NCI-H345 treated with DMSO at 0.1 percent for 48 hours (cell line): ENCODE measurements at regions not wholly inside any gene's neighbourhood (a gene's known extent, or its start where the extent isn't known, plus 50 kb on each side); places are given as distances from the start of the nearest gene placed in this dataset.
"Not testable (repeated sequence)": the region's sequence is repeated elsewhere in the genome, so short reads cannot be mapped to it uniquely, and the experiment has no call there.

Experiments
- DNase-seq: peaks from one replicate; lab custom pipeline; 2025; ENCODE audit not compliant: unreplicated experiment; lab: John Stamatoyannopoulos, UW

DNA sequence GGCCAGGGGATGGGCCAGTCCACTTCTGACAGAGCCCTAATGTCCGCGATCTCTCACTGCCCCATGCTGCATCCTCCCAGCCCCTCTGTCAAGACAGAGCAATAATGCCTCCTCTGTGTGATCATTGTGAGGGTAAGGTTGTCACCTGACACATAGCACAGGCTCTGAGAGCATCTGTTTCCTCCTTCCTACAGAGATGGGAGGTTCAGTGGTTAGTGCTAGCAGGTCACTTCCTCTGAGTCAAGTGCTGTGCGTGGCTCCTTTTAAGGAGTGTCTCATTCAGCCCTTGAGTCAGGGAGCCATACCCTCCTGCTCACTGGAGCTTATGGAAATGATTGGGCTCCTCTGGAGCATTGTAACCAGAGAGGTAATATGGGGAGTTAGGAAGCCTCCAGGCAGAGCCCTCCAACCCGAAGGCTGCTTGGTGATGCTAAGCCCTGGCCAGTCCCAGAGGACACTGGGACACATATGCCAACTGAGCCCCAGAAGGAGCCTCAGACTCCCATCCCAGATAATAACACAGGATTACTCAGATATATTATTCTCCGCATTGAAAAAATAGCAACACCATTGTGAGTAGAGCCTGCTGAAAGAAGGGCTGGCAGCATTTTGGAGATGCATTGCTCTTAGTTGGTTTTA, 189.0 kb downstream of the GALNT1 start:
- no peak for DNase-seq

DNA sequence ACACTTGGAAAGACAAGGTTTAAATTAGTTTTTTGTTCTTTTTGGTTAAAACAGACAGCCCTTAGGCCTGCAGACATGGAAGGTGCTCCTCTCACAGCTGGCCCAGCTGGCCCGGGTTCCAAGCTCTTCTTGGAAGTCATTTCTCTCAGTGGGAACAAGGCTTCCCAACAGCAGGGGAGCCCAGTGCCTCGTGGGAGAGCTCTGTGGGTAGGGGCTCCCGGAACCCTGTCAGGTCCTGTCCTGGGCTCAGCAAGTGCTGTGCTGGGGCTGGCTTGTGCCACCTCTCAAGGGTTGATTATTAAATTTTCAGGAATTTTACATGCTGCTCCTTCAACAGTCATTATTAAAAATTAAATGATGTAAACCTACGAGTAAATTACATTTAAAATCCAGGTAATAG, 189.6 kb downstream of the GALNT1 start:
- DNase-seq = no peak

DNA sequence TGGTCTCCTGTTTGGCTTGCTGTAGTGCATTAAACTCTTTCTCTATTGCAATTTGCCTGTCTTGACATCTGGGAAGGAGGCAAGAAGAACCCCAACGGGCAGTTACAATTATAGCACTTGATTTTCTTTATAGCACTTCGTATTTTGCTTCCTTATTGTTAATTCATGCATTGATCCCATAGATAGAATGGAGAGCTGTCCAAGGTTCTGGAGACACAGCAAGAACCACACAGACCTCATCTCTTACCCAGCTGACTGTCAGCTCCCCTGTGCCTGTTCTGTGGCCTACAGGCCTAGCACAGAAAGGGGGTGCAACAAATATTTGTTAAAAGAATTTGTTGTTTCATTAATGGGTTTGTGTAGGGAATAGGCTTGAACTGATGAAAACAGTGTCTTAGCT, 194.3 kb downstream of the GALNT1 start:
- no peak for DNase-seq

DNA sequence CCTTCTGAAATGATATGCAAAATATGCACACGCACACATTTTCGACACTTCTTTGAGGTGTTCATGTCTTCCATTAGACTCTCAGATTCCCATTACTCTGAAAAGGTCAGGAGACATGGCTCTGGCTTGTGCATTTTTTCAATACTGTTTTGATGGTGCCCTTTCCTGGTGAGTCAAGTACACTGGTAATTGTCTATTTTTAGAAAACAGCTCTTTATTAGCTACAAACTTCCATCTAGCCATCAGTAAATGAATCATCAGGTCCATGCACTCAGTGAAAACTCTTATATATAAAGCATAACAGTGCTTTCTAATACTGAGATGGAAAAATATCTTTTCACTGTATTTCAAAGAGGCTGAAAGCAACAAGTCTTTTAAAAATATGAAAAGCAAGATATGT, 194.9 kb downstream of the GALNT1 start:
- DNase-seq = no peak

DNA sequence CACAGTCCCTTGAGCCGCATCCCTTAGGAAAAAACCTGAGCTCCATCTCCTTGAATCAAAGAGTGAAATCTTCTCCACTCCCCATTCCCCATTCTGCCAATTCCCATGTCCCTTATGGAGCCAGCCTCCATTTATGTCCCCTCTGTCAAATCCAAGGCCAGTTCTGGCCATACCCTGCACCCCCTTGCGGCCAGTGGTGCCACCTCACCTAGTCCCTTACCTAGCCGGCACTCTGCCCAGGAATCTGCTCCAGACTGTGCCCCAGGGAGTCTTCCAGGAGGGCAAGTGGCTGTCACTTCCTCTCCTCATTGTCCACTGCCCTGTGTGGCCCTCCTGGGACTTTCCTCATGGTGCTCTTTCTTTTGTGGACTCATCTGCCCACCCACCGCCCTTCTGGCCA, 195.4 kb upstream of the RMP24 start:
- no peak for DNase-seq

DNA sequence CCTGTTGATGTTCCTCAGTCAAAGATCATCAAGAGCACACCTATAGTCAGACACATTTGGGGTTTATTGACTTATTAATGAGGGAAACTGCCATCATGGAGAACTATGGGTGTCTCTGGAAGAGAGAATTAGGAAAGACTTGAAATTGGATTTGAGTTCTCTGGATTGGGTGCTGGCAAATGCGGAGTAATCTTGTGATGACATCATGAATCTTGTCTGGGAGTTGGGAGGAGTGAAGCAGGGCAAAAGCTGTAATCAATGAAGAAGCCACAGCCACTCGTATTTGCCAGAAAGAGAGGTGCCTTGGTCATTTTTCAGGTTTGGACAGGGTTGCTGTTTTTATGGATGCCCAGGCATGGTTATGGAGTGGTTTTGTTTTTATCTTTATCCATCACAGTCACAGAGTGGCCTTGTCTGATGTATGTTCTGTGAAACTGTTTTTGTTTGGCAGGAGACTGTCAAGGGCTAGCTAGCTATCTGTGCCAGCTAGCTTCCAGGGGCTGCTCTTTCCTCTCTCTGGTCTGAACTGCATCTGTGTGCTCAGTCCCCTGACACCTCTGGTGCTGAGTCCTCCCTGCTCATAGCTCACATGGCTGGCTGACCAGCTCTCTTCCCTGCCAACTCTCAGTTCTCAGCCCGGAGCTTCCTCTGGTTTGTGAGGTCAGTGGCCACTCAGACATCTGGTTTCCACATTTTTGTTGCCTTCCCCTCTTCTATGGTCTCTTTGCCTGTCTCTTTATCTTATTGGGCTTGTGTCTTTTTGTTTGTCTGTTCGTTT, 193.4 kb upstream of the RMP24 start:
- no peak for DNase-seq

DNA sequence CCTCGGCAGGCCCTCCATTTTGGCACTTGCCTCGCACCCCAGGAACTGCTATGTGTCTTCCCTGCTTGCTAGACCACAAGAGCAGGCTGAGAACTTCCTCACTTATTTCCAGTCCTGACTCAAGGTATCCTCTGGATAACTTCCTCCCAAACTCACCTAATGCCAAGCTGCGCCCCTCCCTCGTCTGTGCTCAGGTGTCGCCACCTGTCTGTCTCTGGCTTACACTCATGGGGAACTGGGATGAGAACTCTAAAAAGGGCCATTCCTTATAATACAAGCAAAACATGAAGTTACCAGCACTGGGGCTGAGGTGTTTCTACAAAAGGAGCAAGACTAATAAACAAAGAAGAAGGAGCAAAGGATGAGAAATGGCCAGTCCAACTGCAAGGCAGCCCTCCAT, 191.5 kb upstream of the RMP24 start:
- no peak for DNase-seq

DNA sequence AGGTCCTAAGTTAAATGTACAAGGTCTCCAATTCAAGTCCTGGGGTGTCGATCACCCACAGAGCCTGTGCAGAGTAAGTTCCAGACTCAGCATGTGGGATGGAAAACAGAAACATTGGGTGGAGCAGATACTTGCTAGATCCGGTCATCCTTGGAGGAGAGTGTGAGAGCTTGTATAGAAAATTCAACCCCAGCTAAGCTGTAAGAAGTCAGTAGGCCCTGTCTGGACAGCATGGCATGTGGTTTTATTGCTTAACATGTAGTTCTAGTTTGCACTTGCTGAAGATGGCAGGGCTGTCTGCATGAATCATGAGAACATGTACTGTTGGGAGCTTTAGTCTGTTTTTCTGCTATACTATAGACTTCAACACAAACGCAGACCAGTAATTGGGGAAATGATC, 189.6 kb upstream of the RMP24 start:
- no peak for DNase-seq

DNA sequence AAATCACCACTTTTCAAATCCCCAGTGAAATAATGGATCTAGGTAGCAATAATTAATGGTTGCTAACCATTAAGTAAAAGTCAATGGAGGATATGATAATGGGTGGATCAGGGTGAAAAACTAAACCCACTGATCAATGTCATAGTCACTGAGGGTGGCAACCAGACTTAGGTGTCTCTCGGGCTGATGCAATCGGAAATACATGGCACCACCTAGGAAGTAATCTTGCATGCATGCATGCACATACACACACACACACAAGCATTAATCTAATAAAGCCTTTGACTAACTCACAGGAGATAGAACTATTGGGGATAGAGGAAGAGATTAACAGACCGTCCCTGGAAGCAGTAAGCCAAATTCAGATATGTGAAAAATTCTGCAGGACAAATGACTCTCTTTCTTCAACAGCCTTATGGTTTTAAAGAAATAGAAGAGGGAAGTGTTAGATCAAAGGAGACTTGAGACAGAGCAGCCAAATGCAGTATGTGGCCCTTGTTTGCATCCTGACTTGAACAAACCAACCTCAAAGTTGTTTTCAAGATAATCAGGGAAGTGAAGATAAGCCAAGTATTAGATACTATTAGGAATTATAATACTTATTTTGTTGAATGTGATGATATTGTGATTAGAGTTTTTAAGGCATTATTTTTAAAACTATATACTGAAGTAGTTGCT, 186.0 kb upstream of the RMP24 start:
- no peak for DNase-seq

DNA sequence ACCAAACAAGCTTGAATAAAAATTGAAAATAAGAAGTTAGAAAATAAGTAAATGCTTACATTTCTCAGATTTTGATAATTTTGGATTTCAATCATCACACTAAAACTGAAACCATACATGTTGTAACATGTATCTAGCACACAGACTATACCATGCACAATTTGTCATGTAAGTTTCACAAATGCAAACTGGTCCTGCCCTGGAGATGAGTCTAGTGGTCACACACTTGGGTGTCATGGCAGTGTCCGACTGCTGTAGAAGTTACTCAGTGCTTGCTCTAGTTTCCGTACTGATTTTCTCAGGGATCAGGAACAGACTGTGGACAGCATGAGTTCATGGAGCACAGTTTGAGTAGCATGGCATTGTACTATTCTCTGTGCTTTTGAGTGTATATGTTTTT, 182.9 kb upstream of the RMP24 start:
- no peak for DNase-seq

DNA sequence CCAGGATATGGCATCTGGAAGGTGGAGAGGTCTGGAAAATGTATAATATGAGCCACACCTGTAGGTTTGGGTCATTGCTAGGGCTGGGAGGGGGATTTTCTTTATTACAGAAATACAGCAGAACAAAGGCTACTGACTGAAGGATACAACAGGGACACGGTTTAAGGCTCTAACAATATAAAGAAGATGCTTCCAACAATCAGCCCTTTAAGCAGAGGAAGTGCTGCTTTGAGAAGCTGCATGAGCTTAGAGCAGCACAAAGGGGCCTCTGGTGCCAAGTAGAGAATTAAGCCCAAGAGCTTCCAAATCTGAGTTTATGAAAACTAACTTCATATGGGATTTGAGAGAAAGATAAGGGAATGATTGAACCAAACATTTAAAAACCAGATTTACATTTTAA, 174.5 kb upstream of the RMP24 start:
- DNase-seq = no peak

DNA sequence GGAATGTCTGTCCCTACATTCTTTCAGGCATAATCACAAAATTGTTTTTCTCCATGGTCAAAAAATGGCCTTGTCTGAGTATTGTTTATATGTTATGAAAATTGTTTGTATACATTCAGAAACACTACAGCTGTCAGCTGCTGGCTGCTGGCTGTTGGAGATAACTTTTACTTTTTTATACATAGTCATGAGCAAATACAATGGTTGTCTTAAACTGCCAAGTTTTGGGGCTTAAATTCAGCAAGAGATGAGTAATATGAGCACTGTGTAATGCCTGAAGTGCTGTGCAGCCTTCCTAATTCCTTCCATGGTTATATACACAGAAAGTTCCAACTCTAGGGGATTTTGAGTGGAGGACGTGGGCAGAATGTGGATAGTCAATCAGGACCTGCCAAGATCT, 168.9 kb upstream of the RMP24 start:
- no peak for DNase-seq

DNA sequence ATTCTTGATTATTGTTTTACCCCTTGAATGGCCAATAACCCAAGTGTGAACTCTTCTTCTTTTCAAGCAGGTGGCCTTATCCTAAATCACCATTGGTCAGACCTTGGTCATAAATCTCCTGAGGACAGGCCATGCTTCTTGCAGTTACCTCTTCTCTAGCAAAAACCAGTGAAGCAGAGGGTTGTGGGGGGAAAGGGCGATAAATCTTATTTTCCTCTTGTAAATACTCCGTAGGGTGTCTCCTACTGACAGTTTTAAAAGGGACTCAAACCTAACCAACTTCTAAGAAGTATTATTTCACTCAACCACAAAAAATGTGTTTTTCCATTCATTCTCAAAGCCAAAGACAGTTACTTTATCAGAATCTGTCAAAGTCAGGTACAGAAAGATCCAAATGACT, 168.1 kb upstream of the RMP24 start:
- no peak for DNase-seq

DNA sequence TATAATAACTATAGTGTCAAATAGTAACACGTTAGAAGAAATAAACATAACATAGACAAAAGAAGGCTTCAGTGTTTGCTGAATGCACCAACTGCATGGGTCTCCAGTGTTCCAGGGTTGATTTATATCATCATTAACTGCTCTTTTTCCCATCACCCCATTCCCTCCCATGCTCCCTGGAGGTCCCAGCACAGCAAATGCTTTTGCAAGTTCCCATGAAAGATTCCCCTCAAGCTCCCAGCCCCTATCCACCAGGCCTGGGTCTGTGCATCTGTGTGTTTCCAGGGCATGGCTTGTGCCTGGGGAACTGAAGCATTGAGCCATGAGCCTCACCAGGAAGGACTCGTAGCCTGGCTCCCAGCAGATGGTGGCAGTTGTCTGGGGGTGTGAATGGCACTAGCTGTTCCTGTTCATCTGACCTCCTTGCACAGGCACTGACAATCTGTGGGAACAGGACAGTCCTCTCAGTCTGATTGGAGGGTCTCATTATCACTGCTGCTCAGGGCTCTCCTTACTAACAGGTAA, 164.6 kb upstream of the RMP24 start:
- no peak for DNase-seq

DNA sequence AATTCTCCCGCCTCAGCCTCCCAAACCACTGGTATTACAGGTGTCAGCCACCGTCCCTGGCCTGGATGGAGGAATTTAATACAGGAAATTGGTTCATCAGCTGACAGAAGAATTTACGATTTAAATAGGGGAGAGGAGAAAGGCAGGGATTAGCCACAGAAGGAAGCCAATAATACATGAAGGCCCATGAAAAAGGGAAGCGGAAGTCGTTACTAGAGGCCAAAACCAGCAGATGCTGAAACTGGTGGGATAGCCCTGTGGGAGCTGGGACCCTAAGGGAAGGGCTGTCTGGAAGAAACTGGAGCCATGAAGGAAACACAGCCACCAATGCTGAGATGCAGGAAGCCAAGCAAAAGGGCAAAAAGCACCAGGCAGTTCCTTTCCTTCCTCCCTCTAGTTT, 163.7 kb upstream of the RMP24 start:
- no peak for DNase-seq

DNA sequence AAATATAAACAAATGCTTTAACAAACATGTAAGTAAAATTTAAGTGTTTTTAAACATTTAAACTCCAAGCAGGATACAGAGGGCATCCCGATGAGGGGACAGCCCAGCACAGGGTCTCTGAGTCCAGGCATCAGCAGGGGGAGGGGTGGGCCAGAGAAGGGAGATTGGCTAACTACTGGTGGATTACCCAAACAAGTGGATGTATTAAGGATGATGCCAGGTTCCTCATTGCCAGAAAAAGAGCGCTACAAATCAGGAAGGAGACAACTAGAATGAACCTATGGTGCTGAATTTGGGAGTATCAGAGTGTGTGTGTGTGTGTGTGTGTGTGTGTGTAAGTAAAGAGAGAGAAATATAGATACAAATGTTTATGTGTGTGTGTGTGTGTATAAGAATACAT, 162.0 kb upstream of the RMP24 start:
- no peak for DNase-seq

DNA sequence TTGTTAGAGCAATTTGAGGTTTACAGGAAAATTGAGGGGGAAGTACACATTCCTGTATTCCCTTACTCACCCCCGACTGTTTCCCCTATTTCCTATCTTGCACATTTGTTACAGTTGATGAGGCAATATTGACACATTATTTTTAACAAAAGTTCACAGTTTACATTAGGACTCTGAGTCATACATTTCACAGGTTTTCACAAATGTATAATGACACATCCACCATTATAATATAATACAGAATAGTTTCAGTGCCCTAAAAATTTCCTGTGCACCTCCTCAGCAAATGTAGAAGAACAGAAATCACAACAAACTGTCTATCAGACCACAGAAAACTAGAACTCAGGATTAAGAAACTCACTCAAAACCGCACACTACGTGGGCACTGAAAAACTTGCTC, 160.6 kb upstream of the RMP24 start:
- DNase-seq = no peak

DNA sequence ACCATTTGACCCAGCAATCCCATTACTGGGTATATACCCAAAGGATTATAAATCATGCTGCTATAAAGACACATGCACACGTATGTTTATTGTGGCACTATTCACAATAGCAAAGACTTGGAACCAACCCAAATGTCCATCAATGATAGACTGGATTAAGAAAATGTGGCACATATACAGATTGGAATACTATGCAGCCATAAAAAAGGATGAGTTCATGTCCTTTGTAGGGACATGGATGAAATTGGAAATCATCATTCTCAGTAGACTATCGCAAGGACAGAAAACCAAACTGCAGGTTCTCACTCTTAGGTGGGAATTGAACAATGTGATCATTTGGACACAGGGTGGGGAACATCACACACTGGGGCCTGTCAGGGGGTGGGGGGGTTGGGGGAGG, 157.5 kb upstream of the RMP24 start:
- not testable (repeated sequence) for DNase-seq

DNA sequence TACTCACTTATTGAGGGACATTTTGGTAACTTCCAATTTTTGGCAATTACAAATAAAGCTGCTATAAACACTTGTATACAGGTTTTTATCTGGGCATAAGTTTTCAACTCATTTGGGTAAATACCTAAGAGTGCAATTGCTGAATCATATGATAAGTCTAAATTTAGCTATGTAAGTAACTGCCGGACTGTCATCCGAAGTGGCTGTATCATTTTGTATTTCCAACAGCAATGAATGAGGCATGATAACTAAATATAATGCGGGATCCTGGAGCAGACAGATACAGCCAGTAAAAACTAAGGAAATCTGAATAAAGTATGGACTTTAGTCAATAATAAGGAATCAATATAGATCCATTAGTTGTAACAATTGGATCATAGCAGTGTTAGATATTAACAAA, 156.5 kb upstream of the RMP24 start:
- no peak for DNase-seq

DNA sequence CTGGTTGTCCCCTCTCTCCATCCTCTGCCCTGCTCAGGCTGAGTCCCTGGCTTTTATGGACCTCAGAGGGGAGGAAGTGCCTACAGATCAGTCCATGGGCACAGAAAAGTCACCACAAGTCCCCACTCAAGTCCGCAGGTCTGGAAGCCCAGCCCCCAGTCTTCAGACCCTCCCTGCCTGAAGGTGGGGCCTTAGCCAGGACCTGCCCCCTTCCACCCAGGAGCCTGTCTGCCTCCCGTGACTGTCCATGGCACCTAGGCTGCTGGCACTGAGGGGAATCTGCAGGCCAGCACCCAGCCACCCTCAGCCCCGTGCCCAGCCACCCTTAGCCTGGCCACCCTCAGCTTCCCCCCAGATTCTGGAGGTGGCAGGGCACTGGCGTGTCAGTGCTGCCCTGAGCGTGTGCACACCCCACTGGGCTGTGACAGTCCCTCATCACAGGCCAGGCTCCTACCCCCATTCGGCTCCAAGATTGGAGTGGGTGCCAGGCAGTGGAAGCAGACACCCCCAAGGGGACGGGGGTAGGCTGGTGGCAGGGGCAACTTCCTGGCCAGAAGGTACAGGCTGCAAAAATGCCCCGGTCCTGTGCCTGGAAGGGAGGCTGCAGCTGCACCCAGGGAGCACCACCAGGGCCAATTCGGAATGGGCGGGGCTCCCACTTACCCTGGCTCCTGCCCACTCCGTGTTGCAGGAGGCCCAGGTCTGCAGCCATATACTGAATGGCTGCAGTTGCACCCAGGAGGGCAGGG, 154.7 kb upstream of the RMP24 start:
- DNase-seq = no peak

DNA sequence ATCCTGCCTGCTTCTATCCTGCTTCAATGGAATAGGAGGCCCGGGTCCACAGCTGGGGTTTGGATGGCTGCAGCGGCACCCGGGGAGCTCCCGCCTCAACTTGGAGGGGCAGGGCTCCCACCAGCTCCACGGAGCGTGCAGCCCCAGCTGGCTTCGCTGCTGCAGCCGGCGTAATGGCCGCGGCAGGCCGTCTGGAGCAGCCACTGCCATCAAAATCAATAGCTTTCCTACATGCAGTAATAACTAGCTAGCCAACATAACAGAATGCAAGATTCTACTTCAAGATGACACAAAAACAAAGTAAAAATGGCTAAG, 154.2 kb upstream of the RMP24 start:
- DNase-seq = no peak

DNA sequence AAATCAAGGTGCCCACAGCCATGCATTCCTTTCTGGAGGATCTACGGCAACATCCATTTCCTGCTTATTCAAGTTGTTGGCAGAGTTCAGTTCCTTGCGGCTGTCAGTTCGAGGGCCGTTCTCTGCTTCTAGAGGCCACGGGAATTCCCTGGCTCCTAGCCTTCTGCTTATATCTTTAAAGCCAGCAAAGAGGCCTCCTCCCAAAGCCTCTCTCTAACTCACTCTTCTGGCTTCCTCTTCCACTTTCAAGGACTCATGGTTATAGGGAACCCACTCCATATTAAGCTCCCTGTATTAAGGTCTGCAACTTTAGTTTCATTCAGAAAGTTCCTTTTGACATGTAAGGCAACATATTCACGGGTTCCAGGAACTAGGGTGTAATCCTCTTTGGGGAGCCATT, 150.1 kb upstream of the RMP24 start:
- DNase-seq = no peak
